Rectal smooth muscle tissue (tissue), 1 donor: ENCODE measurements at regions not wholly inside any gene's neighbourhood (a gene's known extent, or its start where the extent isn't known, plus 50 kb on each side); places are given as distances from the start of the nearest gene placed in this dataset.
"Not testable (repeated sequence)": the region's sequence is repeated elsewhere in the genome, so short reads cannot be mapped to it uniquely, and the experiment has no call there.

Source experiments
- H3K27ac ChIP-seq: one replicate; pipeline ENCODE4 v1.7.0; 2013; ENCODE audit warnings: low read depth, low read length, inconsistent platforms
- H3K27me3 ChIP-seq: one replicate; pipeline ENCODE4 v1.7.0; 2013; ENCODE audit warnings: low read length; ENCODE audit not compliant: control insufficient read depth, insufficient read depth
- H3K36me3 ChIP-seq: one replicate; pipeline ENCODE4 v1.7.0; 2013; ENCODE audit warnings: low read length; ENCODE audit not compliant: control insufficient read depth, insufficient read depth
- H3K4me1 ChIP-seq: one replicate; pipeline ENCODE4 v1.7.0; 2013; ENCODE audit warnings: low read length; ENCODE audit not compliant: control insufficient read depth, insufficient read depth
- H3K4me3 ChIP-seq: one replicate; pipeline ENCODE4 v1.7.0; 2013; ENCODE audit warnings: low read length
- H3K9ac ChIP-seq: one replicate; pipeline ENCODE4 v1.7.0; 2013; ENCODE audit warnings: low read length

GRCh38 chr3:125915437-125915787 is 53.6 kb upstream of the ROPN1B start:
- H3K27ac ChIP-seq = peak overlapping the region; percentile 77
- H3K27me3 ChIP-seq, H3K4me1 ChIP-seq, H3K9ac ChIP-seq, H3K36me3 ChIP-seq: not testable (repeated sequence)
- peak overlapping the region; percentile 74 for H3K4me3 ChIP-seq

- not testable (repeated sequence) for H3K27me3 ChIP-seq, H3K9ac ChIP-seq
These were observed 53.1 kb upstream of the ROPN1B start for GRCh38 chr3:125915792-125916375.

GRCh38 chr3:125916376-125916978 is 52.5 kb upstream of the ROPN1B start:
- no peaks in the 10 kb centered on the region for H3K27me3 ChIP-seq

More at GRCh38 chr3:125915792-125916375, 53.1 kb upstream of the ROPN1B start:
- Histone ChIP-seq H3K4me3 (peak overlapping the region; percentile 74), H3K27ac (peak overlapping the region; percentile 77)
- not testable (repeated sequence) for H3K4me1 ChIP-seq, H3K36me3 ChIP-seq

GRCh38 chr3:125917020-125917549 is 51.9 kb upstream of the ROPN1B start:
- peak overlapping the region; percentile 38 for H3K27ac ChIP-seq
- H3K27me3 ChIP-seq, H3K9ac ChIP-seq, H3K4me1 ChIP-seq, H3K36me3 ChIP-seq: not testable (repeated sequence)
- peak overlapping the region; percentile 62 for H3K4me3 ChIP-seq

More at GRCh38 chr3:125916376-125916978, 52.5 kb upstream of the ROPN1B start:
- Histone ChIP-seq H3K36me3 (no peaks in the 10 kb centered on the region), H3K4me3 (peak overlapping the region; percentile 62), H3K9ac (no peak overlapping the region), H3K4me1 (no peaks in the 10 kb centered on the region), H3K27ac (peak overlapping the region; percentile 38)

GRCh38 chr3:125918024-125918423 is 51.0 kb upstream of the ROPN1B start:
- not testable (repeated sequence) for H3K27ac ChIP-seq, H3K9ac ChIP-seq, H3K27me3 ChIP-seq, H3K36me3 ChIP-seq, H3K4me3 ChIP-seq, H3K4me1 ChIP-seq

GRCh38 chr3:125918451-125918850 is 50.5 kb upstream of the ROPN1B start:
- H3K27me3 ChIP-seq, H3K4me1 ChIP-seq, H3K9ac ChIP-seq, H3K36me3 ChIP-seq, H3K27ac ChIP-seq, H3K4me3 ChIP-seq: not testable (repeated sequence)

- not testable (repeated sequence) for H3K27ac ChIP-seq
These were observed 50.1 kb upstream of the ROPN1B start for GRCh38 chr3:125918866-125919265.

More at GRCh38 chr3:125918866-125919265, 50.1 kb upstream of the ROPN1B start:
- H3K36me3 ChIP-seq, H3K4me3 ChIP-seq, H3K4me1 ChIP-seq, H3K27me3 ChIP-seq, H3K9ac ChIP-seq: not testable (repeated sequence)
